Stimulated activated CD4-positive, alpha-beta T cell treated with anti-CD3 and anti-CD28 coated beads, Interleukin-4, amount 100 ng/mL, for 24 hours (primary cell): ENCODE measurements at regions not wholly inside any gene's neighbourhood (a gene's known extent, or its start where the extent isn't known, plus 50 kb on each side); places are given as distances from the start of the nearest gene placed in this dataset.
"Not testable (repeated sequence)": the region's sequence is repeated elsewhere in the genome, so short reads cannot be mapped to it uniquely, and the experiment has no call there.

ENCODE experiments used
- DNase-seq: peaks from one replicate; pipeline ENCODE4 v3.0.0-alpha.2; 2020

DNA sequence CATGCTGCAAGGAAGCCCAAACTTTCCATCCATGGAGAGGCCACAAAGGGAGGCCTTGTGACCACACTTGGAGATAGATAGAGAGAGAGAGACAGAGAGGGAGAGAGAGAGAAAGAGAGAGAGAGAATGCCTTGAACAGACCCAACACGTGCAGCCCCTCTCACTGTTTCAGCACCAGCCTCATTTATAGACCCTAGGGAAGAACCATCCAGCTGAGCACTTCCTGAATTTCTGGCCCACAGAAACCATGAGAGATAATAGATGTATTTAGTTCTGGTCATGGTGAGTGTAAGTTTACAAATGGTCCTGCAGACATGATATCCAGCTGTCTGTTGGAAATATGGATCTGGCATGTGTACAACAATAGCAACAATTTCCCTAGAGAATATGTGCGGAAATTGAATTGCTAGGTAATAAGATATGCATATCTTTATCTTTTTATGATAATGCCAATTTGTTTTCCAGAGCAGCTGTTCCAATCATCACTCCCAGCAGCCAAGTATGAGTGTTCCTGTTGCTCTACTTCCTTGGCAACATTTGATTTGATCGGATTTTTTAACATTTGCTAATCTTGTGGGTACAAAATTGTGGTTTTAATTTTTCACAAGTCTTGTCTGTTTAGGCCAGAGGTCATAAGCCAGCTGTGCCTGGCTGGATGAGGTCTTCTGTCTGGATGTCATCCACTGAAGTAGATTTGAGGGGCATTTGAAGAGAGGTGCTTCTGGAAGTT lies 217.3 kb upstream of the IL12B start:
- no peak for DNase-seq

DNA sequence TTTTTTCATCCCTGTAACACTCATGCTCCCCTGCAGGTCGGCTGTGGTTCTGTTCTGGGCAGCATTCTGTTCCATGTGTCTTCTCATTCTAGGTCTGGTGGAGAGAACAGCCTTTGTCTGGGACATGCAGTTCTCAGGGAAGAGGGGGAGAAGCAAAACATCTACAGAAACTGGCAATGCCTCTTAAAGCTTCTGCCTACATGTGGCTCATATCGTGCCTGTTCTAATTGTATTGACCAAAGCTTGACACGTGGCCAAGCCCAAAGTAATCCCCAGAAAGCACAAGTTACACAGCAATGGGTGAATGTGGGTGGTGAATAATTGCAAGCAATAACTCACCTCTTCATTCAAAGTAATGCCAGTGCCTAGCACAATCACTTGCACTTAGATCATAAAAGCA lies 218.2 kb upstream of the IL12B start:
- DNase-seq, result no peak

DNA sequence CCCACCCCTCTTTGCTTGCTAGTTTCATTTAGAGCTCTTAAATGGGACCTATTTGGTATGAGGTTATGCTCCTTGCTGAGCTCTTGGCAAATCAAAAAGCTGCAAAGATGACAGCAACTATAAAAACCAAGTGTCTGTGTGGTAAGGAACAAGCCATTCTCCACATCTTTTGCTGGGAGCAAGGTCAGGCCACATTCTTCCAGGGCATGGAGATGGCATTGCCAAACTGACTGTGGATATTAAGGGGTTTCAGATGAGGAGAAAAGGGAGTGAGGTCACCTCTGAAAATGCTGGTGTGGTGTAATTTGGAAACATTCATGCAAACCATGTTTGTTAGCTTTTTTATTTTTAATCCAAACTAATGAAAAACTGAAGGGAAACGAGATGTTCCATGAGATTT lies 218.8 kb upstream of the IL12B start:
- DNase-seq, result no peak

DNA sequence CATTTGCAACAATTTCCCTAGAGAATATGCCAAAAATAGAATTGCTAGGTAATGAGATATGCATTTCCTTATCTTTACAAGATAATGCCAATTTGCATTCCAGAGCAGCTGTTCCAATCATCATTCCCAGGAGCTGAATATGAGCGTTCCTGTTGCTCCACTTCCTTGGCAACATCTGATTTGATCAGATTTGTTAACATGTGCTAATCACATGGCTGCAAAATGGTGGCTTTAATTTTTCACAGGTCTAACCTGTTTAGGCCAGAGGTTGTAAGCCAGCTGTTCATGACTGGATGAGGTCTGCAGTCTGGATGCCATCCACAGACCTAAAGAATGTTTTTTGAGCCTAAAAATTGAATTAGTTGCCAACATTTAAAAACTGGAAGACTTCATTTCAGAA lies 220.7 kb upstream of the IL12B start:
- DNase-seq, result no peak

DNA sequence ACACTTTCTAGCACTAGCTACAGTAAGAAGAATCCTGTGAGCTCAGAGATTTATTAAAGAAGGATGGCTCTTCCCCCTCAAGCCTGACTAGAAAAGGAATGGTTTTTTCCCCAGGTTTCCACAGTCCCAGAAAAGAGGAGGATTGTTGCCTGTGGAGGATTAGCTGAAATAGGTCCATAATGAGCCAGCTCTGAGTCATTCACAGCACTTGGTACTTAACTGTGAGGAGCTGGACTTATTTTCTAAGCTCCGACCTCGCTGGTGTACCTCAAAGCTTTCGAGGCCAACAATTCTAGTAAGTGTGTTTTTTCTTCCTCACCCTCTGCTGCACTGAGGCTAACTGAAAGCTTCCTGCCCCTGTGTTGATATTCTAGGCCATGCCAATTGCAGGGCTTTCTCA lies 222.5 kb upstream of the IL12B start:
- no peak for DNase-seq

DNA sequence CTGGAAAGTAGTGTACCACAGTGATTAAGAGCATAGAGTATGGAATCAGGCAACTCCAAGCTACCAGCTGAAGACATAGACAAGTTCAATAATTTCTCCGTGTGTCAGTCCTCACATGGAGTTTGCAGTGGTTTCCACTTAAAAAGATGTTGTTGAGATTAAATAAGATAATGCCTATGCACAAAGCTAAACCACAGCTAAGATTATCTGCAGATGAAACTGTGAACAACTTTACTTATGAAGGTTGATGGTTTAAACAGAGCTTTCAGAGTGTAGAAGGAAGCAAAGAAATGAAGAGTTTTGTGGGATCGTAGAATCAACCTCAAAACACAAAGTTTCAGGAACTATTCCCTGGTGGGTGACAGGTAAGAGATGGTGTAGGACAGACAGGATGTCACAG lies 223.5 kb upstream of the IL12B start:
- no peak for DNase-seq

DNA sequence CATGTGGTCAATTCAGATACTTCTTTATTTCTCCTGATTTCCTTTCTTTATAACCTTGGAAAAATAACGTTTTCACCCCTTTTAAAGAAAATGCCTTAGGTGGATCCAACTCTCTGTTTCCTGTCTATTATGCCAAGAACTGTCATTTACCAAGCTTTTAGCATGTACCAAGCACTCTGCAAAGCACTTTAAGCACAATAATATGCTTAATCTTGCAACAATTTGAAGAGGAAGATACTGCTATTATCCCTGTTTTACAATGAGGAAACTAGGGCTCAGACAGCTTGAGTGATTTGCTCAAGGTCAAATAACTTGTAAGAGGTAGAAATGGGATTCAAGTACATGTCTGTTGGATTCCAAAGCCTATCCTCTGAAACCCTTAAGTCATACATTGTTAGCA lies 224.8 kb upstream of the IL12B start:
- no peak for DNase-seq

DNA sequence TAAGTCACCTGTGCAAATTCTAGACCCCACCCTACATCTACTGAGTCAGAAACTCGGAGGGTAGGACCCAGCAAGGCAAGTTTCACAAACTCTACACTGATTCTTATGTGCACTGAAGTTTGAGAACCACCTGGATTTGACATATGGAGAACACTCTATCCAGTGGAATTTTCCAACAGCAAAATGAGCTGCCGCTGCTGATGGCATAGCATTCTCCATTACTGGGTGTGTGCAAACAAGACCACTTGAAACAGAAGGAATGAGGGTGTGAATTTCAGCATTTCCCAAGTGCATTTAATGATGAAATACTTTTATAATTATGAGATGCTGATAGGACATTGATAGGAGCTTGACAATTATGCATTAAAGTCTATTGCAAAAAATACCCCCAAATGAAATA lies 229.1 kb upstream of the IL12B start:
- no peak for DNase-seq

DNA sequence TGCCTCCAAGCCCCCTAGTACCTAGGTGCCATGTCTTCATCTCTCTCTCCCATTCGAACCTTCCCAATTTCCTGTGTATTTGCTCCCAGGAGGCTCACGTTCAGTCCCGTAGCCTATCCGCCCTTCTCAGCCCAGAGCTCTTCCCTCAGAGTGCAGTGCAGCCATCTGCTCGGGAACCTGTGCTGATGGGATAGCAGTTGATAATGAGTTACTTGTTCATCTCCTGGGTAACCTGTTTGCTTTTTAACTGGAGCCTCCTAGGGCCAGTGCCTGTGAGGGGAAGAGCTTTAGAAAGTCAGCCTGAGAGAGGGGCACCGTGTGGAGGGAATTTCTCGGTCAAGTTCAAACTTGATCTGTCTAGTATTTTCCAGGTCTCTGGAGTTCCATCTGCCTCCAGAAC lies 229.8 kb upstream of the IL12B start:
- no peak for DNase-seq

DNA sequence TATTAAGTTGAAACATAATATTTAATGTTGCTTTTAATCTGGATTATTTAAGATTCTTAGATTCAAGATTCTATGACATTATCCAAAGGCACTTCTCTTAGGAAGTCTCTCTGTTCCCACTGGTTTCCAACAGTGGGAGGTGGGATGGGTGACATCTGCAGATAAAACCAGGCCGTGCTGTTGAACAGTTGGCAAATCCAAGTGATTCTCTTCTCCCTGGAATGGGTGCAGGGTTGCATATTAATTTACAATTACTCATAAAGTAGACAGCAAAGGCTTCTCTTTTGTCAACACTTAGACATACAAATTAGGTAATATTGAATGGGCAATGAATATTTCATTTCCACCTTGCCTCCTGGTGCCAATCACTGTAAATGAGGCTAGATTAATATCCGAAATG lies 233.7 kb upstream of the IL12B start:
- DNase-seq, result no peak

DNA sequence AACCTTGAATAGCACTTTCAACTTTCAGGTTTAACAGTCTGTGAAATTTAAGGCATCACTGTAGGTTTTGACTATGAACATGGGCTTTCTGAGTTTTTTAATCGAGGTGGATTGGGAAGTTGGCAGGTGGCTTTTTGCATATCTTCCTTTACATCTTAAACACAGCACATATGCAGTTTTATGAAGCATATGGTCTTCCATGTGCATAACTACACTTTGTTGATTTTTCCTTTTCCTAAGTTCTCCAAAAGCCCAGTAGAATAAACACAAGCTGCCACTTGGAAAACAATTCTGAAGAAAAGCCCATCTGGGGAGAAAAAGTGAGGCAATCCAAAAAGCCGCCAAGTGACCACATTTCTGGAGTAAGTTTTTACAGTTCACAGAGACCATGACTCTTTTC lies 236.5 kb upstream of the IL12B start:
- no peak for DNase-seq

DNA sequence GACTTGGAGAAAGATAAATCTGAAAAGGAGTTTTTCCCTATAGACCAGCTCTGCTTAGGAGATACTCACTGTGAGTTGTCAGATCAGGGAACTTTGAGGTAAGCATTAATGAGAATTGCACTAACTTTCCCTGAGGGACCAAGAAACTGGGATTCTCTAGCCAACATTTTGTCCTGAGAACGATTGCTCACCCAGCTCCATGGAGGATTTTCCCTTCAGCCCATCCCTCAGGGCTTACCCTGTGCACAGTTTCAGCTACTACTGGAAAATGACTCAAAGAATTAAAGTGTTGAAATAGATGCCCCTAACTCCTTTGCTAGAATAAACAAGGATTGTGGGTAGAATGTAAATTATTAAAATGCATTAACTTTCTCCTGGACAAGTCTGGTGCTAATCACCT lies 237.2 kb upstream of the IL12B start:
- DNase-seq, result no peak

DNA sequence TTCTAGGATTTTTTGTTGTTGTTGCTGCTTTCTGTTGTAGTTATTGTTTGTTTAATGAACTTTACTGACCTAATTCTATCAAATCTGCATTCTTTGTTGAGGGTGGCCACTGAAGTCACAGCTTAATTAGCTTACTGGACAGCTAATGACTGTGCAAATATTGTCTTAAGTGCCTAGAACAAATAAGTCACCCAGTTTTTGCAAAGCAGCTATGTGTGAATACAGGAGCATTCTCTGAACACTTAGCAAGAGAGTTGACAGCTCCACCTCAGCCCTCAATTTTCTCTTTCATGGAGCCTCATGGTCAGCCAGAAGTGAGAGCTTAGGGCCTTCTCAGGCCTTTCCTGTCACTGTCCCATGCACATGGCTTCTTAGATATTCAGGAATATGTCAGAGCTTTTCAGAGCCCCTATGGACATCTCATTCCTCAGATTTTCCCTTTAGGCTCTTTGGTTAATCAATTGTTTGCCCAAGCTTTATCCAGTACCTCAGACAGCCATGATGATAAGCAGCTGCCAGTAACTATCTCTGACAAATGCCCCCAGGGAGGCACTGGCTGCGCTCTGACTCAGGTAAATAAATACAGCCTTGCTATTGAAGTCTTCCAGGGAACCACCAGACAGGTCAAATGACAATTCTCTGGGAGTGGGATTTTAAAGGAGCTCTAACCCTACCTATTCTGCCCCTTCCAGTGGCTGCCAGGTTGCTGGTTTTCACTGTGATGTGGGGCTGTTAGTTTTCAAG lies 241.4 kb upstream of the IL12B start:
- DNase-seq, result no peak

DNA sequence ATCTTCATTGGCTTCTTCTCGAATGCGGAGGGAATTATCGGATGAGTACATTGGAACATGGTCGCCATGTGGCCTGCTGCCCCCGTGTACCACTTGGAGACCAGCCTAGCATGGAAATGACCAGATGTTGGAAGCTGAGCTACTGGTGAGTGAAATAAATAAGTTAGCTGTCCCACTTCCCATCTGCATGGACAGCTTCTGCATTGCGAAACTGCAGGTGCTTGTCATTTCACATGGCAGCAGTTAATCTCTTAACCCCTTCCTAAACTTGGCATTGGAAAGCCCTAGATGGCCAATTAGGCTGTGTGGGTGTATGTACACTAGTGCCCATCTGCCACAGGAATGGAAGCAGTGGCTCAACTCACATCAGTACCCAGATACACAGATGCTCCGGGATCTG lies 246.6 kb upstream of the IL12B start:
- DNase-seq, result no peak

DNA sequence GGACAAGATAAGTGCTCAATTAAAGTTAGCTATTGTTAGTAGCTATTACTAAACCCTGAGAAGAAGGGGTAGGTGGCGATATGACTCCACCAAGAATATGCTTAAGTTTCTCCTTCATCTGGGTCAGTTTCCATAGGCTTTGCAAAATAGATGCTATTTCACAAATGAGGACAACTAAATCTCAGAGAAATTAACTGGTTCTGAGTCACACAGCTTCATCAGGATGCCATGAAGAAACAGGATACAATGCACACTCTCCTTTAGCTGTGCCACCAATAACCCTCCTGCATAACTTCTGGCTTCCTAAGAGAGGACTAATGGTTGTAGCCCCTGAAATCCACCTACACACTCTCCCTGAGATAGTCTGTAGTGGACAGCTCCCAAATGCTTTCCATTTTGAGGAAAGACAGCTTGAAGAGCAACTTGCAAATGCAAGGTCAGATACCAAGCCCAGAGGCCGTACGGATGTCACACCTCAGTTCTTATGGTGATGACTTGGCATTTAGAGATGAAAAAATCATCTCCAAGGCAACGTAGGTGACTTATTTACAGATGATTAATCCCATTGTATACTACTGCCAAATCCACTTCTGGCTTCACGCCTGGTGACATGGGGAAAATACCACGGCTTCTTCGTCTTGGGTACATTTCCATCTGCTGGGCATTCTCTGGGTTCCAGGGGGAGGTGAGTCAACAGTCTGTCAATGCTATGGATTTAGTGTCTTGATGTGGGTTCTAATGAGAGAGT lies 251.4 kb upstream of the IL12B start:
- peak; percentile 10 for DNase-seq

DNA sequence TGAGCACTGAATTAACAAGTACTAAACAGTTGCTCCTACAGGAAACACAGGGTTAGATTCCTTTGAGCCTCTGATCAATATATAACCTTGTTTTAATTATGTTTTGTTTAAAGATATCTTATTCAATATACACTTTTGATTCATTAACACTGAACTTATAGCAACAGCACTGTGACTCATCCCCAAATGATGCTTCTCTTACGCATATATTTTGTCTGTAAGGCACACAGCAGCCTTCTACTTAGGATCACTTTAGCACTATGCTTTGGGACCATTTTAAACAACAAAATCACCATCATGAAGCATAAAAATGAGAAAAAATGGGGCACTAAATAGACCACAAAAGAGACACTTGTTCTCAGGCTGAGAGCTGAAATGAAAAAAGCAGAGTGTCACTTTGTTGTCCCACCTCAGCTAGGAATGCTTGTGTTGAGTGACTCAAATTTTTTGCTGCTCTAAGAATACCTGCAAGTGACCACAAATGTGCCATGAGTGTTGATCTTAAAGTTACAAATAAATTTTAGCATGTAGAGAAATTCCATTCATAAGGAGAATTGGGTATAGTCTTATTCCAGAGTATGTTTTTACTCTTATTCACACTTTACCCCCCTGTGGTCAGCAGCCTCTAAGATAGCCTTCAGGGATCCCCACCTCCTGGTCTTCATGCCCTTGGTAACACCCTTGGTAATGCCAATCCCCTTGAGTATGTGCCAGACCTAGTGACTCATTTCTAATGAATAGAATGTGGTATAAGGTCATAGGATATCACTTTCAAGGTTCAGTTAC lies 252.7 kb upstream of the IL12B start:
- DNase-seq, result no peak

DNA sequence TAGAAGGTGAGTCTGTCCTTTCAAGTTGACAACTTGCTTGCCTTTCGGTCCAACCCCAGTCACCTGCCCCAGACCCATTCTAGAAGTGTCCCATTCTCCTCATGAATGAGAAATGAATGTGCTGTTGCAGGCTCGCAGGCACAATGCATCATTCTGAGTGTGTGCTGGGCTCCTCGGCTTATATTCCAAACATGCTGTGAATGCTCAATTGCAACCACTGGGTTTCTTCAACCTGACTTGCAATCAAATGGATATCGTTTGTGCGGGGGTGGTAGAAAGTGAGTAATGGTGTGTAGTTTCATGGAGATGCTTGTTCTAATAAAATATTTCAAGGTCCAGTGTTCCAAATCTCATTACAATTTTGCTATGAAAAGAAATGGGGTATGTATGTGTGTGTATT lies 256.6 kb upstream of the IL12B start:
- DNase-seq, result no peak

DNA sequence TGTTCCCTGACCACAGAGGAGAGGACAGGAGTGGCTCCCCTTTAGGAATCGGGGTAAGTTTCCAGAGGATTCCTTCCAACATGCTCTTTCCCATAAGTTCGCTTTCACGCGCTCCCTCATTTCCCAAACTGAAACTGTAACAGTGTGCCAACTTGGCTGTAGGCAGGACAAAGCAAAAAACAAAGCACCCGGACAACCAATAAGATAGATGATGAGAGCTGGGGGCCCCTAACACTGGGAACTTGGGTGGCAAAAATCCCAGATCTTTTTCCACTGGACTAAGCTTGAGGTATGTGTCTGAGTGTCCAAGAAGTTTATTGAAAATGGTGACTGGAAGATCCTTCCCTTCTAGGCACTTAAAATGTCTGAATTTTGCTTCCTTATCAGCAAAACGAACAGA lies 258.7 kb upstream of the IL12B start:
- no peak for DNase-seq

DNA sequence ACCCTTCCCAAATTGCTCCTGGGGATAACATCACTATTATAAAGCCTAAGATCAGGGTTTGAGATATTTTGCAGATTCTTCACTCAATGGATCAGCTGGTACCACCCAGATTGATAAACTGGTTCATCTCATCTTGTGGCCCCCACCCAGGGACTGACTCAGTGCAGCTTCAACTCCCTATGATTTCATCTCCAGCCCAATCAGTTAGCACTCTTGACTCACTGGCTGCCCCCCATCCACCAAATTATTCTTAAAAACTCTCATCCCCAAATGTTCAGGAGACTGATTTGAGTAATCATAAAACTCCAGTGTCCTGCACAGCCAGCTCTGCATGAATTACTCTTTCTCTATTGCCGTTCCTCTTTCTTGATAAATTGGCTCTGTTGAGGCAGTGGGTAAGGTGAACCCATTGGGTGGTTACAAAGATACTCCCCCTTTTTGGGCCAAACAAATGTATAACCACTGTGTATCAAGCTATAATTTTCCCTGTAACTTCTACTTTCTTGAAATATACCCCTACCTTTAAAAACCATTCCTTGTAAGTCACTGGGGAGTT lies 263.3 kb upstream of the IL12B start:
- DNase-seq, result no peak

DNA sequence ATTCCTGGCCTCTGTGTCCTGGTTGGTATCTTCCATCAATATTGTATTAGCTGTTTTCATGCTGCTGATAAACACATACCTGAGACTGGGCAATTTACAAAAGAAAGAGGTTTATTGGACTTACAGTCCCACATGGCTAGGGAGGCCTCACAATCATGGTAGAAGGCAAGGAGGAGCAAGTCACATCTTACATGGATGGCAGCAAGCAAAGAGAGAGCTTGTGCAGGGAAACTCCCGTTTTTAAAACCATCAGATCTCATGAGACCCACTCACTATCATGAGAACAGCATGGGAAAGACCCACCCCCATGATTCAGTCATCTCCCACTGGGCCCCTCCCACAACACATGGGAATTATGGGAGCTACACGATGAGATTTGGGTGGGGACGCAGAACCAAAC lies 265.3 kb upstream of the IL12B start:
- not testable (repeated sequence) for DNase-seq

DNA sequence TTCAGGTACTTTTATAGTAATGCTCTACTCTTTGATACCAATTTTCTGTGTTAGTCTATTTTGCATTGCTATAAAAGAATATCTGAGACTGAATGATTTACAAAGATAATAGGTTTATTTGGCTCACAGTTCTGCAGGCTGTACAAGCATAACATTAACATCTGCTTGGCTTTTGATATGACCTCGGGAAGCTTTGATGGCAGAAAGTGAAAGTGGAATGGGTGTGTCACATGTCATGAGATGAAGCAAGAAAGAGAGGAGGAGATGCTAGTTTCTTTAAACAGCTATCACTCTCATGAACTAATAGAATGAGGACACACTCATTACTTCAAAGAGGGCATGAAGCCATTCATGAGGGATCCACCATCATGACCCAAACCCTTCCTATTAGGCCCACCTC lies 270.9 kb upstream of the IL12B start:
- DNase-seq, result no peak

DNA sequence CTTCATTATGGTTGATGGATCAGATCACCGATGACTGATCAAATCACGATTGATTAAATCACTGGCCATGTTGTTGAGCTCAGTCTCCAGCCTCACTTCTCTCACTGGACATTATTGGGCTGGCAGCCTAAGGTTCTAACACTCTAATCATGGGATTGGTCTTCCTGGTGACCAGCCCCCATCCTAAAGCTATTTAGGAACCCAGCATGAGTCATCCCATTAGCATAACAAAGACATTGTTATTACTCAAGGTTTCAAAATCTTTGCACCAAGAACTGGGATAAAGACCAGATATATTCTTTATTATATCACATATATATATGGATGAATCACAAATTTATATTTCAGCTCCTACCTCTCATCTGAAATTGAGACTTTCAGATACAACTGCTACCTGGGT lies 272.1 kb upstream of the IL12B start:
- no peak for DNase-seq

DNA sequence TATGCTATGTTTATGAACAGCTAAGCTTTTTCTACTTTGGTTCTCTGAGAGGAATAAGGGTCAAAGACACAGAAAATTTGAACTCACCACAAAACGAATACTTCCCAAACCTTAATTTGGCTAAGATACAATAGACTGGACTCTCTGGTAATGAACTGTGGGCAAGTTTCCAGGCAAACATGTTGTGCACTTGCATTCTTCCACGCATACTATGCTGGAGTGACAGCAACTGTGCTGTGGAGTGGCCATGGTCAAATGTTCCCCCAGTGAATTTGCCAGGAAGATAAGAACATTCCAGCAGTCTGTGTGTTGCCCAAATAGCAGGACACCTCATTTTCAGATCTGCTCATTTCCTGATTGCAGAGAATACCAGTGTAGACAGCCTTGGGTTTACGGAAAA lies 275.3 kb upstream of the IL12B start:
- no peak for DNase-seq
